Astrocyte (in vitro differentiated cells and primary cell): ENCODE measurements at regions not wholly inside any gene's neighbourhood (a gene's known extent, or its start where the extent isn't known, plus 50 kb on each side); places are given as distances from the start of the nearest gene placed in this dataset.

ENCODE experiments used
- DNase-seq: peaks from one replicate; pipeline ENCODE4 v3.0.0-alpha.2; 2010; ENCODE audit warnings: low read depth
- FAIRE-seq: peaks from 2 replicates; lab custom pipeline; 2011; peaks lifted over from hg19 to GRCh38; lab: Jason Lieb, UNC
- H2AFZ ChIP-seq: 2 replicates; pipeline ENCODE4 v1.6.0; 2012; ENCODE audit warnings: low read depth, low read length, inconsistent platforms
- H3K27ac ChIP-seq: 2 replicates; pipeline ENCODE4 v1.5.1; 2011; ENCODE audit warnings: low read depth, low read length, inconsistent platforms
- H3K27me3 ChIP-seq: 2 replicates; pipeline ENCODE4 v1.6.0; 2011; ENCODE audit warnings: low read length, inconsistent platforms; ENCODE audit not compliant: insufficient read depth
- H3K36me3 ChIP-seq: 2 replicates; pipeline ENCODE4 v1.5.1; 2011; ENCODE audit warnings: low read length, inconsistent platforms; ENCODE audit not compliant: insufficient read depth
- H3K4me1 ChIP-seq: 2 replicates; pipeline ENCODE4 v1.5.1; 2011; ENCODE audit warnings: low read length, inconsistent platforms; ENCODE audit not compliant: insufficient read depth
- H3K4me2 ChIP-seq: 2 replicates; pipeline ENCODE4 v1.6.0; 2012; ENCODE audit warnings: low read length, inconsistent platforms
- H3K4me3 ChIP-seq: 2 replicates; pipeline ENCODE4 v1.5.1; 2011; ENCODE audit warnings: low read depth, mild to moderate bottlenecking, low read length, inconsistent platforms; ENCODE audit not compliant: insufficient read depth
- H3K79me2 ChIP-seq: 2 replicates; pipeline ENCODE4 v1.6.0; 2012; ENCODE audit warnings: mild to moderate bottlenecking, low read length, inconsistent platforms; ENCODE audit not compliant: insufficient read depth
- H3K9ac ChIP-seq: 2 replicates; pipeline ENCODE4 v1.6.0; 2012; ENCODE audit warnings: mild to moderate bottlenecking, low read length, inconsistent platforms
- H3K9me3 ChIP-seq: 2 replicates; pipeline ENCODE4 v1.5.1; 2012; ENCODE audit warnings: low read depth, mild to moderate bottlenecking, low read length, inconsistent platforms; ENCODE audit not compliant: insufficient read depth
- H4K20me1 ChIP-seq: 2 replicates; pipeline ENCODE4 v1.6.0; 2012; ENCODE audit warnings: low read length, inconsistent platforms; ENCODE audit not compliant: insufficient read depth
- H3K27ac Mint-ChIP-seq: one replicate; pipeline ENCODE4 v1.8.0; 2021; ENCODE audit warnings: mild to moderate bottlenecking, mixed read lengths; ENCODE audit not compliant: unreplicated experiment
- H3K27me3 Mint-ChIP-seq: one replicate; pipeline ENCODE4 v1.8.0; 2021; ENCODE audit warnings: low read depth, mixed read lengths; ENCODE audit not compliant: unreplicated experiment
- H3K36me3 Mint-ChIP-seq: one replicate; pipeline ENCODE4 v1.8.0; 2021; ENCODE audit warnings: low read depth, mixed read lengths; ENCODE audit not compliant: unreplicated experiment
- H3K4me1 Mint-ChIP-seq: one replicate; pipeline ENCODE4 v1.8.0; 2021; ENCODE audit warnings: low read depth, mixed read lengths; ENCODE audit not compliant: unreplicated experiment
- H3K4me3 Mint-ChIP-seq: one replicate; pipeline ENCODE4 v1.8.0; 2021; ENCODE audit warnings: mild to moderate bottlenecking, moderate library complexity, mixed read lengths; ENCODE audit not compliant: unreplicated experiment
- H3K9me3 Mint-ChIP-seq: one replicate; pipeline ENCODE4 v1.8.0; 2021; ENCODE audit warnings: mild to moderate bottlenecking, mixed read lengths; ENCODE audit not compliant: unreplicated experiment
- CTCF ChIP-seq: IDR thresholded peaks from 2 replicates; pipeline ENCODE4 v1.5.1; 2011; ENCODE audit warnings: low read depth, mild to moderate bottlenecking, inconsistent platforms, low read length, moderate library complexity; ENCODE audit not compliant: insufficient read depth
- EZH2 ChIP-seq: IDR thresholded peaks from 2 replicates; pipeline ENCODE4 v1.6.1; 2012; ENCODE audit warnings: mild to moderate bottlenecking, low read length, inconsistent platforms; ENCODE audit not compliant: insufficient read depth

DNA sequence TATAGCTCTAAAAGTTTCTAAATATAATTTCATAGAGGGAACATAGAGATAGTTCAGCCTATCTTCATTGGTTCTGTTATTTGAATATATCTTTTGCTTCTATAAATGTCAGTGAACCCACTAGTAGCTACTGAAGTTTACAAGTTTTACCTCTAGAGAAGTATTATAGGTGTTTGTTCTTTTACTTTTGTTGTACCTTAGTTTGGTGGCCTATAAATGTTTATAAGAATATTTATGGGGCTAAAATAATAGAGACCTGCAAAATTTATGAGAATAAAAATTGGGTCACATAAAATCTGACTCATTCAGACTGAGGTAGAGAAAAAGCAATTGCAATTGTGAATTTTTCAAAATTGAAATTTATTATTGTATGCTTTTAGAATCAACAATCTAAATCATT, 162.6 kb downstream of the SERPINI1 start:
- H3K36me3 ChIP-seq = no peaks in the 10 kb centered on the region
- FAIRE-seq (no peak), DNase-seq (no peak)
- no peak overlapping the region for H3K4me2 ChIP-seq
- no peaks in the 10 kb centered on the region for H3K27me3 Mint-ChIP-seq
- H3K27ac ChIP-seq = no peak overlapping the region
- H3K79me2 ChIP-seq = no peaks in the 10 kb centered on the region
- H3K36me3 Mint-ChIP-seq = no peaks in the 10 kb centered on the region
- no peaks in the 10 kb centered on the region for H3K9me3 ChIP-seq
- H3K9ac ChIP-seq = no peak overlapping the region
- no peak overlapping the region for H3K4me3 Mint-ChIP-seq
- no peaks in the 10 kb centered on the region for H3K27me3 ChIP-seq
- no peaks in the 10 kb centered on the region for H3K4me1 ChIP-seq
- H4K20me1 ChIP-seq = no peaks in the 10 kb centered on the region
- H2AFZ ChIP-seq = no peak overlapping the region
- TF ChIP-seq CTCF (no peak), EZH2 (no peak)
- H3K27ac Mint-ChIP-seq = no peak overlapping the region
- no peaks in the 10 kb centered on the region for H3K9me3 Mint-ChIP-seq
- H3K4me1 Mint-ChIP-seq = no peaks in the 10 kb centered on the region
- no peak overlapping the region for H3K4me3 ChIP-seq

DNA sequence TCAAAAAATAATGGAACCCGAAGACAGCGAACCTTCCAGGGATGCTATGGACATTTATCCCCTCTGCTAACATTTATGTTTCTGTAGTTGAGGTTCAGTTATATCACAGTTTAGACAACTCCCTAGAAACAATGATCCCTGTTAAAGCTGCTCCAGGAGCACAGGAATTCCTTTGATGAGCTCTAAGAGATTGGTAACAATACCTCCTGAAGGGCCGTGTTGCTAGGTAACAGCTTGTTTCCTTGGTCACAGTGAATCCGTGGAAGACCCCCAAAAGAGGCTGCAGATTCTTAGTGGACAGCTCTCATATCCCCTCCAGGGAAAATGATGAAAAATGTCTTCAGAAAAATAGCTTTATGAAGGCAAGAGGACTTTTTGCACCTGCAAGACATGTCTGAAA, 160.2 kb downstream of the SERPINI1 start:
- Mint-ChIP-seq H3K4me1 (no peaks in the 10 kb centered on the region), H3K9me3 (no peaks in the 10 kb centered on the region), H3K27me3 (no peaks in the 10 kb centered on the region), H3K4me3 (no peak overlapping the region), H3K27ac (no peak overlapping the region), H3K36me3 (no peaks in the 10 kb centered on the region)
- Histone ChIP-seq H3K27ac (no peak overlapping the region), H3K4me3 (no peak overlapping the region), H3K9me3 (no peaks in the 10 kb centered on the region), H2AFZ (no peak overlapping the region), H4K20me1 (no peaks in the 10 kb centered on the region), H3K79me2 (no peaks in the 10 kb centered on the region), H3K4me2 (no peak overlapping the region), H3K4me1 (no peaks in the 10 kb centered on the region), H3K9ac (no peak overlapping the region), H3K36me3 (no peaks in the 10 kb centered on the region), H3K27me3 (no peaks in the 10 kb centered on the region)
- DNase-seq (no peak), FAIRE-seq (no peak)
- TF ChIP-seq CTCF (no peak), EZH2 (no peak)

DNA sequence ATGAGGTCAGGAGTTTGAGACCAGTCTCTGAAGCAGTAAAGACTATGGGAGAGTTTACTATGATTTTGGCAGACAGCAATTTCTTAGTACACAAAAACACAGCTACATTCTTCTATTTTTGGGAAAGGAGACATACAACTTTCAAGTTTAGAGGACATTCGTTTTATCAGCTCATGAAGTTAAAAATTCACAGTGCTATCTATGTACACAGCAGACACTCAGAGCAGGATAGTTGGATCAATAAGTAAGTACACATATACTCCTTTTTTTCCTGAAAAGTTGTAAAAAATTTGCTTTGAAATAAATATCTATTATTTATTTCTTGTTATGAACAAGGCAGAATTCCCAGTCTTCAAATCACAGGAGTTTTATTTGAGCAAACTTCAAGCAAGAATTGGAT, 159.7 kb downstream of the SERPINI1 start:
- Histone ChIP-seq H3K9ac (no peak overlapping the region), H3K9me3 (no peaks in the 10 kb centered on the region), H3K4me1 (no peaks in the 10 kb centered on the region), H3K27ac (no peak overlapping the region), H2AFZ (no peak overlapping the region), H4K20me1 (no peaks in the 10 kb centered on the region), H3K27me3 (no peaks in the 10 kb centered on the region), H3K36me3 (no peaks in the 10 kb centered on the region), H3K4me2 (no peak overlapping the region), H3K4me3 (no peak overlapping the region), H3K79me2 (no peaks in the 10 kb centered on the region)
- DNase-seq = no peak
- Mint-ChIP-seq H3K27ac (no peak overlapping the region), H3K36me3 (no peaks in the 10 kb centered on the region), H3K27me3 (no peaks in the 10 kb centered on the region), H3K4me3 (no peak overlapping the region), H3K4me1 (no peaks in the 10 kb centered on the region), H3K9me3 (no peaks in the 10 kb centered on the region)
- TF ChIP-seq CTCF (no peak), EZH2 (no peak)
- FAIRE-seq = no peak
